Peyer's patch (tissue), 4 donors: ENCODE measurements at regions not wholly inside any gene's neighbourhood (a gene's known extent, or its start where the extent isn't known, plus 50 kb on each side); places are given as distances from the start of the nearest gene placed in this dataset.

Experiments
- DNase-seq, 3 donors: peaks; one replicate each; pipeline ENCODE4 v3.0.0-alpha.2; 2017 to 2019
- H3K27ac ChIP-seq, 4 donors: fragments of 200-600 bp; sonication (generic); one replicate each; pipeline ENCODE4 v1.5.1; 2016 to 2019
- H3K27me3 ChIP-seq, 2 donors: fragments of 200-600 bp; sonication (generic); one replicate each; pipeline ENCODE4 v1.5.1; 2019
- H3K36me3 ChIP-seq, 3 donors: fragments of 200-600 bp; sonication (generic); one replicate each; pipeline ENCODE4 v1.5.1; 2016 to 2019
- H3K4me1 ChIP-seq, 4 donors: fragments of 200-600 bp; sonication (generic); one replicate each; pipeline ENCODE4 v1.5.1; 2016 to 2019
- H3K4me3 ChIP-seq, 4 donors: fragments of 200-600 bp; sonication (generic); 1 replicate in 3 of 4; 2 replicates in 1 of 4; pipeline ENCODE4 v1.5.1; 2016 to 2019; ENCODE audit warnings: mild to moderate bottlenecking in 1 of 4
- H3K9me3 ChIP-seq, 4 donors: fragments of 200-600 bp; sonication (generic); one replicate each; pipeline ENCODE4 v1.5.1; 2016 to 2019; ENCODE audit warnings: mild to moderate bottlenecking in 1 of 4
- CTCF ChIP-seq, 6 experiments: fragments of 450-650 bp in 4 of 6; fragments of 200-600 bp in 2 of 6; sonication (generic) in 1 of 6; IDR thresholded peaks; one replicate each; pipeline ENCODE4 v1.5.1; 2017 to 2019; ENCODE audit warnings: antibody characterized with exemption in 6 of 6, mild to moderate bottlenecking in 3 of 6, moderate library complexity in 1 of 6
- POLR2A ChIP-seq, 2 donors: fragments of 450-650 bp; IDR thresholded peaks; one replicate each; pipeline ENCODE4 v1.5.1; 2017; ENCODE audit warnings: antibody characterized with exemption in 2 of 2, mild to moderate bottlenecking in 2 of 2, moderate library complexity in 2 of 2

GRCh38 chr5:93054424-93055163 lies 526.4 kb downstream of the NR2F1-AS1 start:
- Histone ChIP-seq H3K27ac (no peak overlapping the region), H3K4me3 (no peak overlapping the region), H3K9me3 (no peaks in the 10 kb centered on the region), H3K4me1 (no peaks in the 10 kb centered on the region), H3K27me3 (no peaks in the 10 kb centered on the region), H3K36me3 (no peaks in the 10 kb centered on the region)
- no peak for DNase-seq
- TF ChIP-seq CTCF (IDR thresholded peaks at IDR 0.05) (no peak), POLR2A (IDR thresholded peaks at IDR 0.05) (no peak)

GRCh38 chr5:93053825-93054224 lies 527.2 kb downstream of the NR2F1-AS1 start:
- H3K4me1 ChIP-seq = no peaks in the 10 kb centered on the region
- no peak overlapping the region for H3K27ac ChIP-seq
- TF ChIP-seq POLR2A (IDR thresholded peaks at IDR 0.05) (no peak), CTCF (IDR thresholded peaks at IDR 0.05) (no peak)
- no peaks in the 10 kb centered on the region for H3K36me3 ChIP-seq
- no peaks in the 10 kb centered on the region for H3K9me3 ChIP-seq
- no peak for DNase-seq
- no peak overlapping the region for H3K4me3 ChIP-seq
- H3K27me3 ChIP-seq = no peaks in the 10 kb centered on the region

- no peaks in the 10 kb centered on the region for H3K4me1 ChIP-seq
- no peak overlapping the region for H3K4me3 ChIP-seq
- no peaks in the 10 kb centered on the region for H3K36me3 ChIP-seq
- TF ChIP-seq POLR2A (IDR thresholded peaks at IDR 0.05) (no peak), CTCF (IDR thresholded peaks at IDR 0.05) (no peak)
- H3K27me3 ChIP-seq = no peaks in the 10 kb centered on the region
- H3K27ac ChIP-seq = no peak overlapping the region
- no peak for DNase-seq
- no peaks in the 10 kb centered on the region for H3K9me3 ChIP-seq
Measured at GRCh38 chr5:93048858-93049257, 532.2 kb downstream of the NR2F1-AS1 start.

GRCh38 chr5:93044859-93045666 lies 536.0 kb downstream of the NR2F1-AS1 start:
- no peak for DNase-seq
- TF ChIP-seq POLR2A (IDR thresholded peaks at IDR 0.05) (no peak), CTCF (IDR thresholded peaks at IDR 0.05) (no peak)
- no peaks in the 10 kb centered on the region for H3K27me3 ChIP-seq
- no peaks in the 10 kb centered on the region for H3K36me3 ChIP-seq
- H3K27ac ChIP-seq = no peak overlapping the region
- H3K4me3 ChIP-seq = no peak overlapping the region
- no peaks in the 10 kb centered on the region for H3K4me1 ChIP-seq
- H3K9me3 ChIP-seq = no peaks in the 10 kb centered on the region

- TF ChIP-seq POLR2A (IDR thresholded peaks at IDR 0.05) (no peak), CTCF (IDR thresholded peaks at IDR 0.05) (no peak)
- no peak for DNase-seq
- Histone ChIP-seq H3K4me1 (no peaks in the 10 kb centered on the region), H3K27ac (no peak overlapping the region), H3K9me3 (no peaks in the 10 kb centered on the region), H3K27me3 (no peaks in the 10 kb centered on the region), H3K4me3 (no peak overlapping the region), H3K36me3 (no peaks in the 10 kb centered on the region)
Measured at GRCh38 chr5:93039888-93040287, 541.1 kb downstream of the NR2F1-AS1 start.
